Esophagus squamous epithelium (tissue), 5 donors: ENCODE measurements at regions not wholly inside any gene's neighbourhood (a gene's known extent, or its start where the extent isn't known, plus 50 kb on each side); places are given as distances from the start of the nearest gene placed in this dataset.
"Not testable (repeated sequence)": the region's sequence is repeated elsewhere in the genome, so short reads cannot be mapped to it uniquely, and the experiment has no call there.

Source experiments
- DNase-seq: peaks from one replicate; lab custom pipeline; 2025; lab: John Stamatoyannopoulos, UW
- H3K27ac ChIP-seq, 4 donors: fragments of 200-600 bp; sonication (generic); one replicate each; pipeline ENCODE4 v1.5.1; 2016 to 2019; ENCODE audit warnings: mild to moderate bottlenecking in 1 of 4
- H3K27me3 ChIP-seq, 4 donors: fragments of 200-600 bp; sonication (generic); 1 replicate in 3 of 4; 2 replicates in 1 of 4; pipeline versions ENCODE4 v1.5.1 to v1.6.0; 2017 to 2021; ENCODE audit warnings: antibody characterized with exemption in 1 of 4
- H3K36me3 ChIP-seq, 3 donors: fragments of 200-600 bp; sonication (generic); one replicate each; pipeline ENCODE4 v1.5.1; 2016 to 2019
- H3K4me1 ChIP-seq, 3 donors: fragments of 200-600 bp; sonication (generic); one replicate each; pipeline ENCODE4 v1.5.1; 2017 to 2019
- H3K4me3 ChIP-seq, 4 donors: fragments of 200-600 bp; sonication (generic); 1 replicate in 3 of 4; 2 replicates in 1 of 4; pipeline ENCODE4 v1.5.1; 2016 to 2019; ENCODE audit warnings: mild to moderate bottlenecking in 2 of 4, moderate library complexity in 1 of 4
- H3K9me3 ChIP-seq, 3 donors: fragments of 200-600 bp; sonication (generic); one replicate each; pipeline ENCODE4 v1.5.1; 2016 to 2019
- CTCF ChIP-seq, 6 experiments: fragments of 450-650 bp in 4 of 6; fragments of 200-600 bp in 2 of 6; sonication (generic) in 2 of 6; IDR thresholded peaks; one replicate each; pipeline ENCODE4 v1.5.1; 2016 to 2019; ENCODE audit warnings: antibody characterized with exemption in 6 of 6, mild to moderate bottlenecking in 4 of 6, moderate library complexity in 4 of 6
- POLR2A ChIP-seq, 4 donors: fragments of 450-650 bp; IDR thresholded peaks; one replicate each; pipeline ENCODE4 v1.6.1; 2017; ENCODE audit warnings: antibody characterized with exemption in 4 of 4, mild to moderate bottlenecking in 4 of 4, moderate library complexity in 3 of 4
- WGBS, 2 donors: methylation state at CpG; one replicate each; pipeline ENCODE4 v1.1.5; 2018; 5-methylcytosine and 5-hydroxymethylcytosine counted together
- intact Hi-C: fragments of 100-400 bp; cut with DNase I; formaldehyde crosslinking; loops from one replicate; pipeline ENCODE4 v1.15.0; 2022
- donor health status: DM: yes; HTN: yes; CAD: no.

- H3K9me3 ChIP-seq, result no peaks in the 10 kb centered on the region
- intact Hi-C loops, result no loop called here
Measured at GRCh38 chr11:92002568-92002967, 222.1 kb upstream of the FAT3 start.

GRCh38 chr11:91998481-91998880 is 226.1 kb upstream of the FAT3 start:
- Histone ChIP-seq H3K4me1 (no peaks in the 10 kb centered on the region), H3K27ac (no peak overlapping the region), H3K4me3 (no peak overlapping the region), H3K36me3 (no peaks in the 10 kb centered on the region), H3K9me3 (no peaks in the 10 kb centered on the region), H3K27me3 (no peaks in the 10 kb centered on the region)
- no peak for DNase-seq
- TF ChIP-seq POLR2A (IDR thresholded peaks at IDR 0.05) (no peak), CTCF (IDR thresholded peaks at IDR 0.05) (no peak)
- WGBS, 2 donors, result 71 to 72% methylated on average over 2 of the region's 2 CpGs
- intact Hi-C loops, result no loop called here

More at GRCh38 chr11:92002568-92002967, 222.1 kb upstream of the FAT3 start:
- Histone ChIP-seq H3K27ac (no peak overlapping the region), H3K4me1 (no peaks in the 10 kb centered on the region), H3K36me3 (no peaks in the 10 kb centered on the region), H3K27me3 (no peaks in the 10 kb centered on the region), H3K4me3 (no peak overlapping the region)
- TF ChIP-seq CTCF (IDR thresholded peaks at IDR 0.05), result no peak
- no peak for TF ChIP-seq POLR2A (IDR thresholded peaks at IDR 0.05)
- no peak for DNase-seq

- Histone ChIP-seq H3K36me3 (no peaks in the 10 kb centered on the region), H3K4me3 (no peak overlapping the region), H3K27ac (no peak overlapping the region), H3K4me1 (no peaks in the 10 kb centered on the region), H3K27me3 (no peaks in the 10 kb centered on the region), H3K9me3 (no peaks in the 10 kb centered on the region)
- TF ChIP-seq POLR2A (IDR thresholded peaks at IDR 0.05), result no peak
- no peak for TF ChIP-seq CTCF (IDR thresholded peaks at IDR 0.05)
- intact Hi-C loops, result no loop called here
- 57 to 67% methylated on average over 6 of the region's 6 CpGs for WGBS, 2 donors
- DNase-seq, result no peak
Measured at GRCh38 chr11:91997226-91997625, 227.4 kb upstream of the FAT3 start.

GRCh38 chr11:91996526-91996925 is 228.1 kb upstream of the FAT3 start:
- intact Hi-C loops, result no loop called here
- no peak for TF ChIP-seq POLR2A (IDR thresholded peaks at IDR 0.05)
- TF ChIP-seq CTCF (IDR thresholded peaks at IDR 0.05), result no peak
- WGBS, 2 donors, result 90 to 94% methylated on average over 1 of the region's 1 CpG

GRCh38 chr11:91988443-91988842 is 236.2 kb upstream of the FAT3 start:
- intact Hi-C loops, H3K4me3 ChIP-seq, H3K36me3 ChIP-seq, H3K9me3 ChIP-seq, H3K27ac ChIP-seq, H3K27me3 ChIP-seq, DNase-seq, H3K4me1 ChIP-seq: not testable (repeated sequence)

More at GRCh38 chr11:91996526-91996925, 228.1 kb upstream of the FAT3 start:
- Histone ChIP-seq H3K4me3 (no peak overlapping the region), H3K27me3 (no peaks in the 10 kb centered on the region), H3K36me3 (no peaks in the 10 kb centered on the region), H3K4me1 (no peaks in the 10 kb centered on the region), H3K9me3 (no peaks in the 10 kb centered on the region), H3K27ac (no peak overlapping the region)
- no peak for DNase-seq

- DNase-seq, result no peak
- Histone ChIP-seq H3K27ac (no peak overlapping the region), H3K36me3 (no peaks in the 10 kb centered on the region), H3K4me3 (no peak overlapping the region), H3K4me1 (peaks cover 0 to 4% (median 0%) of the 10 kb centered on the region in 3 donors), H3K9me3 (no peaks in the 10 kb centered on the region), H3K27me3 (no peaks in the 10 kb centered on the region)
- TF ChIP-seq POLR2A (IDR thresholded peaks at IDR 0.05) (no peak), CTCF (IDR thresholded peaks at IDR 0.05) (no peak)
- intact Hi-C loops, result no loop called here
Measured at GRCh38 chr11:91986218-91986617, 238.4 kb upstream of the FAT3 start.
